WERI-Rb-1 (cell line): ENCODE measurements at regions not wholly inside any gene's neighbourhood (a gene's known extent, or its start where the extent isn't known, plus 50 kb on each side); places are given as distances from the start of the nearest gene placed in this dataset.

ENCODE experiments used
- DNase-seq: peaks from one replicate; pipeline ENCODE4 v3.0.0-alpha.2; 2020
- H3K27ac ChIP-seq: fragments of 250-450 bp; sonication (Bioruptor Pico); 2 replicates; pipeline ENCODE4 v1.5.1; 2020; ENCODE audit warnings: mild to moderate bottlenecking, moderate library complexity
- H3K27me3 ChIP-seq: fragments of 250-450 bp; sonication (Bioruptor Pico); 2 replicates; pipeline ENCODE4 v1.5.1; 2021; ENCODE audit warnings: mild to moderate bottlenecking, low read depth, moderate library complexity; ENCODE audit not compliant: insufficient read depth, severe bottlenecking
- H3K36me3 ChIP-seq: fragments of 250-450 bp; sonication (Bioruptor Pico); 2 replicates; pipeline ENCODE4 v1.5.1; 2020; ENCODE audit warnings: mild to moderate bottlenecking, moderate library complexity
- H3K4me3 ChIP-seq: 2 replicates; pipeline ENCODE4 v1.5.1; 2011; ENCODE audit warnings: low read depth, mild to moderate bottlenecking, control low read depth, low read length
- H3K9me3 ChIP-seq: fragments of 250-450 bp; sonication (Bioruptor Pico); 2 replicates; pipeline ENCODE4 v1.5.1; 2021; ENCODE audit warnings: mild to moderate bottlenecking, moderate library complexity; ENCODE audit not compliant: severe bottlenecking
- TF ChIP-seq, protein P1 (sequence below): IDR thresholded peaks from 2 replicates; pipeline ENCODE4 v1.5.1; 2011; ENCODE audit warnings: low read depth, mild to moderate bottlenecking, control low read depth, inconsistent platforms, low read length

DNA sequence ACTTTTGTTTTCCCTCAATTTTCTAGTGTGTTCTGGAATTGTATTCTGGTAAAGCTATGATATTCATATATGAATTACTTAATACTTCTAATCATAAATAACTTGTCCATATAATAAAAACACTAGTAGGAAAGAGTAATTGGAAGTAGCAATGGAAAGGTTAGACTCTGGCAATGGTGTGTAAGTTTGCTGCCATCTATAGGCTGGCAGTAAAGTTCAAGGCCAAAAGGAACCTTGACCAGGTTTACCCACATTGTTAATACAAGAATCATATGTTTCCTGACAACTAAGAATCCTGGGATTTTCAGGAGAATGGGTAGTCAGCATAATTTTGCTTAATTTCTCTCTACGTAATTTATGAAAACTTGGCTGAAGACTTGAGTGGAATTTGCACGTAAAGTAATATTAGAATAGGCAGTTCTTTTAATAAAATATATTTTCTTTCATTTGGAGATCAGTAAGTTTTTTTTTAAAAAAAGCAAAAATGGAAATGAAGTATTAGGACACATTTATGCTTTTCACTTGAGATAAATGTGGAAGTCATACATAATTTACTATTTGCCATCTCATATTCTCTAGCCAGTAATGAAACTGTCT lies 926.7 kb downstream of the GALC start:
- TF ChIP-seq, protein P1, sequence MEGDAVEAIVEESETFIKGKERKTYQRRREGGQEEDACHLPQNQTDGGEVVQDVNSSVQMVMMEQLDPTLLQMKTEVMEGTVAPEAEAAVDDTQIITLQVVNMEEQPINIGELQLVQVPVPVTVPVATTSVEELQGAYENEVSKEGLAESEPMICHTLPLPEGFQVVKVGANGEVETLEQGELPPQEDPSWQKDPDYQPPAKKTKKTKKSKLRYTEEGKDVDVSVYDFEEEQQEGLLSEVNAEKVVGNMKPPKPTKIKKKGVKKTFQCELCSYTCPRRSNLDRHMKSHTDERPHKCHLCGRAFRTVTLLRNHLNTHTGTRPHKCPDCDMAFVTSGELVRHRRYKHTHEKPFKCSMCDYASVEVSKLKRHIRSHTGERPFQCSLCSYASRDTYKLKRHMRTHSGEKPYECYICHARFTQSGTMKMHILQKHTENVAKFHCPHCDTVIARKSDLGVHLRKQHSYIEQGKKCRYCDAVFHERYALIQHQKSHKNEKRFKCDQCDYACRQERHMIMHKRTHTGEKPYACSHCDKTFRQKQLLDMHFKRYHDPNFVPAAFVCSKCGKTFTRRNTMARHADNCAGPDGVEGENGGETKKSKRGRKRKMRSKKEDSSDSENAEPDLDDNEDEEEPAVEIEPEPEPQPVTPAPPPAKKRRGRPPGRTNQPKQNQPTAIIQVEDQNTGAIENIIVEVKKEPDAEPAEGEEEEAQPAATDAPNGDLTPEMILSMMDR: peak; percentile 58
- peak; percentile 10 for DNase-seq
- H3K27ac ChIP-seq: no peak overlapping the region
- no peaks in the 10 kb centered on the region for H3K9me3 ChIP-seq
- no peak overlapping the region for H3K4me3 ChIP-seq
- no peaks in the 10 kb centered on the region for H3K36me3 ChIP-seq
- no peaks in the 10 kb centered on the region for H3K27me3 ChIP-seq

DNA sequence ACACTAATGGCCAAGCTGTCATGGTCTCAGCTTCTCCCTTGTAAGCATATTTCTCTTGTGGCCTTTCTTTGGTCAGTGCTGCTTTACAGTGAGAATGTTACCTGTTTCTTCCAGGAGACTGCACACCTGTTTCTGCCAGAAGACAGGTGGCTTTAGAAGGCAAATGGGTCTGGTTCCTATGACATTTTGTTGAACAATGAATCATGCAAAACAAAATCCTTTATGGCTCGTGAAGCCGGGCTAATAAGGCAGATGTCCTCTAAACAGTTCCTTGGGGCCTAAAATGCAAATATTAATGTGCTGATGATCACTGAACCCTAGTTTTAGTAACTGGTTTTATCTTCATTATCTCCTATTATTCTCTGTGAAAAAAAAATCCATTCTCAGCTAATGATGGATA lies 927.6 kb downstream of the GALC start:
- no peak overlapping the region for H3K27ac ChIP-seq
- TF ChIP-seq, protein P1: no peak
- no peaks in the 10 kb centered on the region for H3K36me3 ChIP-seq
- H3K9me3 ChIP-seq: no peaks in the 10 kb centered on the region
- H3K4me3 ChIP-seq: no peak overlapping the region
- no peaks in the 10 kb centered on the region for H3K27me3 ChIP-seq
- no peak for DNase-seq

DNA sequence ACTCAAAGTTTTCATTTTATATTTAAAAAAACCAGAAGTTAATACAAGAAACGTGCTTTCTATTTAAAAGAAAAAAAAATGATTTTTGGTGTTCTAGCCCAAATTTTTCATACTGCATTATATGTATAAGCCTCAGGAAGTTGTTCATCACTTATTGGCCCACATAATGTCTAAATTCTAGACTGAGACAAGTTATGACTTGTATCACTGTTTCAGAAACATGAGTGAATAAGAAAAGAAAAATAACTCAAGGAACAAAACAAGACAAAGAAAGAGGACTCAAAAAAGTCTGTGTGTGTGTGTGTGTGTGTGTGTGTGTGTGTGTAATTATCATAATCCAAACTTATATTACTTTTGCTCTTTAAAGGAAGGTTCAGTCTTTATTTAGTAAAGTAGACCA lies 929.8 kb downstream of the GALC start:
- no peak for DNase-seq
- Histone ChIP-seq H3K4me3 (no peak overlapping the region), H3K27me3 (no peaks in the 10 kb centered on the region), H3K36me3 (no peaks in the 10 kb centered on the region), H3K9me3 (no peaks in the 10 kb centered on the region), H3K27ac (no peak overlapping the region)
- TF ChIP-seq, protein P1: no peak

DNA sequence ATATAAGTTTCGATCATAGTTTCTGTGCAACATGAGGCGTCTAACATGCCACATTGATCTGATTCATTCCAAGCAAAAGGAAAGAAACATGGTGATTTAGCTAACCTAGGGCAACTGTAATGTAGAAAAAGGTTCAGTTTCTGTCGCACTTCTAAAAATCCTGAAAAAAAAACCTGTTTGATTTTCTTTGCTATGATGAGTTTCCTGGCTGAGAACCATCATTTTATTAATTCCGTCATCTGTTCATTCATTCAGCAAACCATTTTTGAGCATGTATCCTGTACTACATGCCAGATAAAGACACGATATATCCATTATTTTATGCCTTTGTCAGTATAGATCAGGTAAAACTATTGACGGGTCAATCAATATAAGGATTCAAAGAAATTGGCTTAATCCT lies 932.6 kb downstream of the GALC start:
- Histone ChIP-seq H3K9me3 (no peaks in the 10 kb centered on the region), H3K27ac (no peak overlapping the region), H3K27me3 (no peaks in the 10 kb centered on the region), H3K4me3 (no peak overlapping the region), H3K36me3 (no peaks in the 10 kb centered on the region)
- no peak for DNase-seq
- TF ChIP-seq, protein P1: no peak

DNA sequence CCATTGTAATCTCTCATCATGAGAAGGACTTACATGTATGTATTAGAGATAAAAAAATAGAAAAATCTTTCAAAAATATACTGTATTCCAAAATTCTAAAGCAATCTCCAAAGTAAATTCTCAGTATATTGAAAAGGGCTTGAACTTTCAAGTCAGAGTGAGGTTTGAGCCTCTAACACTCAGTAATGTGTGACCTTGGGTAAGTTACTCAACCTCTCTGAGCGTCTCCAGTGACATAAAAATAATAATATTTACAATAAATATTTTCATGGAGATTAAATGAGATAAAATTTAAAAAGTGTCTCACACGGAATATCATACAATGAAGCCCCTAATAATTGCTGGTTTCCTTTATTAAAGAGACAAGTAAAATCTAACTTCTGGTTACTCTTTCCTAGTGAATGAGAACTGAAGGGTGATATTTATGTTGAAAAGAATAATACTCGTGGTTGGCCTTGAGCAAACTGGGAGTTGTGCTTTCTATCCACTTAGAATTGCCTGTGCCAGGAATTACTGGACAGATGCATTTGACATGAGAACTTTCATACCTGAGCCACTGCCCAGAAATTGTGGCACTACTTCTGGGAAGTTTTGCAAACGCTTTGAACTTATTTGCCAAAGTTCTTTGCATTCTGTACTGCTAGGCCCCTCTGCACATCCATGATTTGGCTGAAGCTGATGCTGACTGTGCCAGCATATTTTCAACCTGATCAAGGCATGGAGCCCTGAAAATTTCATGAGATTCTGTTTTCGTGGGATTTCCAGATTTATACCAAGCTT lies 933.7 kb downstream of the GALC start:
- Histone ChIP-seq H3K27ac (no peak overlapping the region), H3K9me3 (no peaks in the 10 kb centered on the region), H3K27me3 (no peaks in the 10 kb centered on the region), H3K36me3 (no peaks in the 10 kb centered on the region), H3K4me3 (no peak overlapping the region)
- TF ChIP-seq, protein P1: no peak
- DNase-seq: no peak
